Right lobe of liver (tissue), 6 donors: ENCODE measurements at regions not wholly inside any gene's neighbourhood (a gene's known extent, or its start where the extent isn't known, plus 50 kb on each side); places are given as distances from the start of the nearest gene placed in this dataset.
"Not testable (repeated sequence)": the region's sequence is repeated elsewhere in the genome, so short reads cannot be mapped to it uniquely, and the experiment has no call there.

ENCODE experiments used
- ATAC-seq, 4 donors: fragments of 200-7000 bp; cut with Tn5 transposase; one replicate each; pipeline ENCODE4 v1.9.1; 2020; ENCODE audit warnings: mild to moderate bottlenecking in 4 of 4, moderate library complexity in 4 of 4
- DNase-seq, 3 donors: peaks; one replicate each; pipeline ENCODE4 v3.0.0-alpha.2; 2020
- H3K27ac ChIP-seq, 3 donors: fragments of 200-600 bp; one replicate each; pipeline ENCODE4 v1.8.0; 2022
- H3K27me3 ChIP-seq, 2 donors: fragments of 200-600 bp; one replicate each; pipeline ENCODE4 v1.8.0; 2022
- H3K36me3 ChIP-seq, 4 donors: fragments of 200-600 bp; sonication (generic) in 1 of 4; one replicate each; pipeline versions ENCODE4 v1.5.1 to v1.8.0; 2017 to 2022; ENCODE audit warnings: control low read depth in 1 of 4
- H3K4me1 ChIP-seq, 4 donors: fragments of 200-600 bp; sonication (generic) in 1 of 4; one replicate each; pipeline versions ENCODE4 v1.5.1 to v1.8.0; 2017 to 2022; ENCODE audit warnings: control low read depth in 1 of 4
- H3K4me3 ChIP-seq, 3 donors: fragments of 200-600 bp; one replicate each; pipeline ENCODE4 v1.8.0; 2022
- H3K9me3 ChIP-seq, 4 donors: fragments of 200-600 bp; sonication (generic) in 1 of 4; one replicate each; pipeline versions ENCODE4 v1.5.1 to v1.8.0; 2017 to 2022; ENCODE audit warnings: control low read depth in 1 of 4
- POLR2A ChIP-seq: fragments of 450-650 bp; IDR thresholded peaks from one replicate; pipeline ENCODE4 v1.6.1; 2017; ENCODE audit warnings: antibody characterized with exemption, mild to moderate bottlenecking
- WGBS: methylation state at CpG from one replicate; pipeline ENCODE4 v1.1.6; 2018; ENCODE audit warnings: low coverage, low lambda C conversion rate; ENCODE audit not compliant: insufficient coverage; ENCODE audit errors: missing lambda C conversion rate; 5-methylcytosine and 5-hydroxymethylcytosine counted together
- intact Hi-C, 2 donors: fragments of 100-400 bp; cut with DNase I; formaldehyde crosslinking; loops; one replicate each; pipeline versions ENCODE4 v1.11.2 to v1.14.1; 2022
- TF ChIP-seq, protein P1 (sequence below), 4 donors: fragments of 200-600 bp in 3 of 4; fragments of 450-650 bp in 1 of 4; IDR thresholded peaks; one replicate each; pipeline versions ENCODE4 v1.5.1 to v1.8.0; 2016 to 2022; ENCODE audit warnings: antibody characterized with exemption in 4 of 4, mild to moderate bottlenecking in 2 of 4
- donor health status: DM: no; HTN: yes; CAD: no.
- donor health status: DM: no; HTN: no; CAD: no.
- donor health status: DM: no; HTN: no; CAD: no.
- donor health status: DM: no; HTN: yes; CAD: no.
- donor health status: DM: no; HTN: yes; CAD: no.

GRCh38 chr14:37889087-37889486 lies 293.7 kb downstream of the TTC6 start:
- WGBS, result 20% methylated on average over 5 of the region's 5 CpGs
- Histone ChIP-seq H3K9me3 (no peaks in the 10 kb centered on the region), H3K27me3 (no peaks in the 10 kb centered on the region), H3K36me3 (no peaks in the 10 kb centered on the region), H3K27ac (no peak overlapping the region), H3K4me1 (no peaks in the 10 kb centered on the region), H3K4me3 (no peak overlapping the region)
- DNase-seq (no peak), ATAC-seq (peak in 2 of 4 donors; percentile 39 to 66)
- intact Hi-C loops, result no loop called here
- TF ChIP-seq, protein P1, sequence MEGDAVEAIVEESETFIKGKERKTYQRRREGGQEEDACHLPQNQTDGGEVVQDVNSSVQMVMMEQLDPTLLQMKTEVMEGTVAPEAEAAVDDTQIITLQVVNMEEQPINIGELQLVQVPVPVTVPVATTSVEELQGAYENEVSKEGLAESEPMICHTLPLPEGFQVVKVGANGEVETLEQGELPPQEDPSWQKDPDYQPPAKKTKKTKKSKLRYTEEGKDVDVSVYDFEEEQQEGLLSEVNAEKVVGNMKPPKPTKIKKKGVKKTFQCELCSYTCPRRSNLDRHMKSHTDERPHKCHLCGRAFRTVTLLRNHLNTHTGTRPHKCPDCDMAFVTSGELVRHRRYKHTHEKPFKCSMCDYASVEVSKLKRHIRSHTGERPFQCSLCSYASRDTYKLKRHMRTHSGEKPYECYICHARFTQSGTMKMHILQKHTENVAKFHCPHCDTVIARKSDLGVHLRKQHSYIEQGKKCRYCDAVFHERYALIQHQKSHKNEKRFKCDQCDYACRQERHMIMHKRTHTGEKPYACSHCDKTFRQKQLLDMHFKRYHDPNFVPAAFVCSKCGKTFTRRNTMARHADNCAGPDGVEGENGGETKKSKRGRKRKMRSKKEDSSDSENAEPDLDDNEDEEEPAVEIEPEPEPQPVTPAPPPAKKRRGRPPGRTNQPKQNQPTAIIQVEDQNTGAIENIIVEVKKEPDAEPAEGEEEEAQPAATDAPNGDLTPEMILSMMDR (IDR thresholded peaks at IDR 0.05), result no peak
- TF ChIP-seq POLR2A, result no peak

GRCh38 chr14:37890095-37890494 lies 294.7 kb downstream of the TTC6 start:
- TF ChIP-seq, protein P1 (IDR thresholded peaks at IDR 0.05), result peak in 2 of 4 donors; percentile 21 to 28
- TF ChIP-seq POLR2A, result no peak
- no peak for DNase-seq
- intact Hi-C loops, result no loop called here
- Histone ChIP-seq H3K4me3 (no peak overlapping the region), H3K4me1 (no peaks in the 10 kb centered on the region), H3K9me3 (no peaks in the 10 kb centered on the region), H3K36me3 (no peaks in the 10 kb centered on the region), H3K27ac (no peak overlapping the region), H3K27me3 (no peaks in the 10 kb centered on the region)
- ATAC-seq, result no peak
- 77% methylated on average over 1 of the region's 1 CpG for WGBS

DNA sequence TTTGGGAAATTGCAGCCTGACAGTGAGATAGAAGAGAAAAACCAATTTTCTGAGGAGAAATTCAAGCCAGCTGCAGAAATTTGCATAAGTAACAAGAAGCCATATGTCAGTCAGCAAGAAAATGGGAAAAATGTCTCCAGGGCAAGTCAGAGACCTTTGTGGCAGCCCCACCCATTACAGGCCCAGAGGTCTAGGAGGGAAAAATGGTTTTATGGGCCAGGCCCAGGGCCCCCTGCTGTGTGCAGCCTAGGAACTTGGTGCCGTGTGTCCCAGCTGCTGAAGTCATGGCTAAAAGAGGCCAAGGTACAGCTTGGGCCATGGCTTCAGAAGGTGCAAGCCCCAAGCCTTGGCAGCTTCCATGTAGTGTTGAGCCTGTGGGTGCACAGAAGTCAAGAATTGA lies 296.1 kb downstream of the TTC6 start:
- ATAC-seq, H3K27ac ChIP-seq, intact Hi-C loops, H3K9me3 ChIP-seq, H3K36me3 ChIP-seq, H3K27me3 ChIP-seq, H3K4me1 ChIP-seq, DNase-seq, H3K4me3 ChIP-seq: not testable (repeated sequence)
- WGBS, result no CpG with 5 or more reads among the region's 1 CpG

DNA sequence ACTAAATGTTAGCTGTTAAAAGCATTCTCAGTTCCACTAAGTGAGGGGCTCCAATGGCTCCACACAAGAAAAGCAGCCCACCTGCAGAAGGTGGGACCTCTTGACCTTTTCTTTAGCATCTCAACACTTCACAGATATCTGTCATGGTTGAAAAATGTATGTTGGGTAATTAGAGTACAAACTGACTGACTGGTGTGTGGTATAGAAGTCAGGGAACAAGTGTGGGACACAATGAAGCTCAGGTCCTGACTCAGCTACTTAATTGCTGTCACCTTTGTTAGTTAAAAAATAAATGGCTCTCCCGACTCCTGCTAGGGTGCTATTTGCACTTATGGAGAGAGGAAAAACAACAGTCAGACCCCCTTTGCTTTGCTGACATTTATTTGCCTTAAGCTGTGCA lies 299.0 kb downstream of the TTC6 start:
- ATAC-seq, result no peak
- no peak overlapping the region for H3K27ac ChIP-seq
- WGBS, result 22% methylated on average over 1 of the region's 1 CpG
- DNase-seq, result no peak
- no peaks in the 10 kb centered on the region for H3K4me1 ChIP-seq
- no peaks in the 10 kb centered on the region for H3K9me3 ChIP-seq
- TF ChIP-seq POLR2A, result no peak
- TF ChIP-seq, protein P1 (IDR thresholded peaks at IDR 0.05), result no peak
- intact Hi-C loops, result no loop called here
- H3K36me3 ChIP-seq, result no peaks in the 10 kb centered on the region
- H3K4me3 ChIP-seq, result no peak overlapping the region
- no peaks in the 10 kb centered on the region for H3K27me3 ChIP-seq

DNA sequence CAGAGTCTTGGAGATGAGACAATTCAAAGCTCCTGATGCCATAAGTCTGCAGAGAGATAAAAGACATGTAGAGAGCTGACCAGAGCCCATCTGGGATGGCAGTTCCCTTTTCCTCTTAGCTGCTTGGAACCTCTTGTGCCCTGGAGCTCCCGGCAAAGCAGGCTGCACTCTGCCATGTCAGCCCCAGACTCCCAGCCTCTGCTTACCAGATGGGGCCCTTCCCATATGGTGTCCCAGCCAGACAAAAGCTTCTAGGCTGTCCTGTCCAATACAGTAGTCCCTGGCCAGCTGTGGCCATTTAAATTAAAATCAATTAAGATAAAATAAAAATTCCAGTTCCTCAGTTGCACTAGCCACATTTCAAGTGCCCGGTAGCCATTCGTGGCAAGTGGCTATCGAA lies 303.9 kb downstream of the TTC6 start:
- DNase-seq (no peak), ATAC-seq (no peak)
- WGBS, result 80% methylated on average over 3 of the region's 4 CpGs
- Histone ChIP-seq H3K4me1 (no peaks in the 10 kb centered on the region), H3K36me3 (no peaks in the 10 kb centered on the region), H3K9me3 (no peaks in the 10 kb centered on the region), H3K27ac (no peak overlapping the region), H3K27me3 (no peaks in the 10 kb centered on the region), H3K4me3 (no peak overlapping the region)
- intact Hi-C loops, result no loop called here
- TF ChIP-seq, protein P1 (IDR thresholded peaks at IDR 0.05), result no peak
